ENCODE measurements at regions not wholly inside any gene's neighbourhood (a gene's known extent, or its start where the extent isn't known, plus 50 kb on each side); places are given as distances from the start of the nearest gene placed in this dataset.
A peak's percentile ranks its signal among the peaks of the same experiment; 100 is the strongest.
"Not testable (repeated sequence)": the region's sequence is repeated elsewhere in the genome, so short reads cannot be mapped to it uniquely, and the experiment has no call there.

DNA sequence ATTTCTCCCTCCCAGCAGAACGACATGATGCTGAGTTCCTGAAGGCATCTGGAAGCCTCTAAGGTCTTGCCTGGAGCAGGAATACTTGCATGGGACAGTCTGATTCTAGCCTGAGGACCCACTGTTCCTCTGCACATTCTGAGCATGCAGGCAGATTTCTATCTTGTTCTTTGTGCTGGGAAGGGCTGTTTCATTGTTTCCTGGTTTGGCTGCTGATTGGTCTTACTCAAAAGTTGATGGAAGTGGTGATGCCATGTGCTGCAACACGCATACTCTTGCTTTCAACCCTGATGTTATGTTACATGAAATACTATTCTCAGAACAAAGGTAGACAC lies 307.0 kb downstream of the GATA3 start:
- no peak for ATAC-seq (ENCODE audit: low read depth in 2 of 2)
- Histone ChIP-seq H3K27ac (ENCODE audit: insufficient read depth, low read length, poor library complexity, severe bottlenecking) (no peak overlapping the region), H3K4me3 (ENCODE audit: low read depth, low read length) (no peak overlapping the region), H3K4me1 (ENCODE audit: control insufficient read depth, insufficient read depth, low read length, poor library complexity, severe bottlenecking) (peaks cover 16% of the 10 kb centered on the region), H3K36me3 (ENCODE audit: control insufficient read depth, insufficient read depth, low read length) (no peaks in the 10 kb centered on the region), H3K9me3 (ENCODE audit: control insufficient read depth in 2 of 2, low read length in 2 of 2) (no peaks in the 10 kb centered on the region), H3K27me3 (ENCODE audit: control insufficient read depth, insufficient read depth, low read length) (no peaks in the 10 kb centered on the region)
- peaks cover 22 to 41% (median 26%) of the 10 kb centered on the region in 4 donors for H3K4me1 Mint-ChIP-seq
- H3K9me3 Mint-ChIP-seq = peaks cover 0 to 2% (median 0%) of the 10 kb centered on the region in 7 donors
- H3K4me3 Mint-ChIP-seq = no peak overlapping the region
- H3K36me3 Mint-ChIP-seq = no peaks in the 10 kb centered on the region
- no peak overlapping the region for H3K27ac Mint-ChIP-seq
- no peak for DNase-seq
- H3K27me3 Mint-ChIP-seq = no peaks in the 10 kb centered on the region

GRCh38 chr10:8365935-8366911 lies 311.7 kb downstream of the GATA3 start:
- Mint-ChIP-seq H3K27me3 (no peaks in the 10 kb centered on the region), H3K9me3 (peaks cover 0 to 2% (median 0%) of the 10 kb centered on the region in 7 donors), H3K4me1 (peaks cover 15 to 40% (median 28%) of the 10 kb centered on the region in 4 donors), H3K36me3 (no peaks in the 10 kb centered on the region), H3K4me3 (peak overlapping the region in 1 of 4 donors; percentile 17), H3K27ac (peak overlapping the region in 2 of 3 donors; percentile 12 to 81)
- Histone ChIP-seq H3K9me3 (ENCODE audit: control insufficient read depth in 2 of 2, low read length in 2 of 2) (no peaks in the 10 kb centered on the region), H3K4me3 (ENCODE audit: low read depth, low read length) (peak overlapping the region; percentile 3), H3K36me3 (ENCODE audit: control insufficient read depth, insufficient read depth, low read length) (no peaks in the 10 kb centered on the region), H3K27ac (ENCODE audit: insufficient read depth, low read length, poor library complexity, severe bottlenecking) (peak overlapping the region; percentile 59), H3K27me3 (ENCODE audit: control insufficient read depth, insufficient read depth, low read length) (no peaks in the 10 kb centered on the region), H3K4me1 (ENCODE audit: control insufficient read depth, insufficient read depth, low read length, poor library complexity, severe bottlenecking) (peaks cover 17% of the 10 kb centered on the region)
- DNase-seq (peak; percentile 11 to 40 (median 24)), ATAC-seq (ENCODE audit: low read depth in 2 of 2) (peak; percentile 56 to 61)

GRCh38 chr10:8367672-8368411 lies 313.4 kb downstream of the GATA3 start:
- H3K27me3 ChIP-seq (ENCODE audit: control insufficient read depth, insufficient read depth, low read length); H3K36me3 Mint-ChIP-seq; ATAC-seq (ENCODE audit: low read depth in 2 of 2); H3K9me3 Mint-ChIP-seq; H3K36me3 ChIP-seq (ENCODE audit: control insufficient read depth, insufficient read depth, low read length); DNase-seq; H3K27ac ChIP-seq (ENCODE audit: insufficient read depth, low read length, poor library complexity, severe bottlenecking); H3K27me3 Mint-ChIP-seq; H3K4me3 ChIP-seq (ENCODE audit: low read depth, low read length); H3K9me3 ChIP-seq (ENCODE audit: control insufficient read depth in 2 of 2, low read length in 2 of 2): not testable (repeated sequence)
- H3K4me1 Mint-ChIP-seq = peaks cover 15 to 39% (median 28%) of the 10 kb centered on the region in 4 donors
- peak overlapping the region in 1 of 4 donors; percentile 1 for H3K4me3 Mint-ChIP-seq
- H3K27ac Mint-ChIP-seq = peak overlapping the region in 2 of 3 donors; percentile 12 to 87
- peaks cover 17% of the 10 kb centered on the region for H3K4me1 ChIP-seq (ENCODE audit: control insufficient read depth, insufficient read depth, low read length, poor library complexity, severe bottlenecking)

- Histone ChIP-seq H3K9me3 (ENCODE audit: control insufficient read depth in 2 of 2, low read length in 2 of 2) (no peaks in the 10 kb centered on the region), H3K27ac (ENCODE audit: insufficient read depth, low read length, poor library complexity, severe bottlenecking) (no peak overlapping the region), H3K4me3 (ENCODE audit: low read depth, low read length) (no peak overlapping the region), H3K4me1 (ENCODE audit: control insufficient read depth, insufficient read depth, low read length, poor library complexity, severe bottlenecking) (peaks cover 12% of the 10 kb centered on the region), H3K27me3 (ENCODE audit: control insufficient read depth, insufficient read depth, low read length) (no peaks in the 10 kb centered on the region), H3K36me3 (ENCODE audit: control insufficient read depth, insufficient read depth, low read length) (no peaks in the 10 kb centered on the region)
- Mint-ChIP-seq H3K27ac (no peak overlapping the region), H3K27me3 (no peaks in the 10 kb centered on the region), H3K4me1 (peaks cover 7 to 26% (median 16%) of the 10 kb centered on the region in 4 donors), H3K4me3 (no peak overlapping the region), H3K36me3 (no peaks in the 10 kb centered on the region), H3K9me3 (peaks cover 0 to 2% (median 0%) of the 10 kb centered on the region in 7 donors)
- ATAC-seq (ENCODE audit: low read depth in 2 of 2) (no peak), DNase-seq (no peak)
Measured at GRCh38 chr10:8369666-8370065, 315.2 kb downstream of the GATA3 start.

DNA sequence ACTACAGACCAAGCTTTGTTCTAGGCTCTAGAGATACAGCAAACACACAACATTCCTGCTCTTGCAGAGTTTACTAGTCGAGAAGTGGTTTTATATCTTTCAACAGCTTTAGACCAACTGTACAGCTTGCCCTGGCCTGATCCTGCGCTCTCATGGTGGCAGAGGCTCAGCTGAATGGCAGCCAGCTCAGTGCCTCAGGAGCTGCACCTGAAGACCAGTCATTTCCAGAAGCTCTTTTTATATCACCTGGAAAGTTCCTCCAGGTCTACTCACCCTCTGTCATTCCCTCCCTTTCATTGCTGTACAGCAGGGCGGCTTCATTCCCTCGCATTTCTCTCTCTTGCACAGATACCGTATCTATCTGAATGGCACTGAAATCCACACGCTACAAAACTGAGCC lies 319.8 kb downstream of the GATA3 start:
- Mint-ChIP-seq H3K27me3 (no peaks in the 10 kb centered on the region), H3K9me3 (peaks cover 0 to 1% (median 0%) of the 10 kb centered on the region in 7 donors), H3K27ac (peak overlapping the region in 1 of 3 donors; percentile 16), H3K36me3 (no peaks in the 10 kb centered on the region), H3K4me1 (peaks cover 0 to 7% (median 0%) of the 10 kb centered on the region in 4 donors), H3K4me3 (no peak overlapping the region)
- Histone ChIP-seq H3K27me3 (ENCODE audit: control insufficient read depth, insufficient read depth, low read length) (no peaks in the 10 kb centered on the region), H3K27ac (ENCODE audit: insufficient read depth, low read length, poor library complexity, severe bottlenecking) (no peak overlapping the region), H3K4me3 (ENCODE audit: low read depth, low read length) (no peak overlapping the region), H3K36me3 (ENCODE audit: control insufficient read depth, insufficient read depth, low read length) (no peaks in the 10 kb centered on the region), H3K4me1 (ENCODE audit: control insufficient read depth, insufficient read depth, low read length, poor library complexity, severe bottlenecking) (no peaks in the 10 kb centered on the region), H3K9me3 (ENCODE audit: control insufficient read depth in 2 of 2, low read length in 2 of 2) (no peaks in the 10 kb centered on the region)
- ATAC-seq (ENCODE audit: low read depth in 2 of 2) = no peak
- no peak for DNase-seq

GRCh38 chr10:8375137-8375536 lies 320.6 kb downstream of the GATA3 start:
- Histone ChIP-seq H3K27ac (ENCODE audit: insufficient read depth, low read length, poor library complexity, severe bottlenecking) (no peak overlapping the region), H3K27me3 (ENCODE audit: control insufficient read depth, insufficient read depth, low read length) (no peaks in the 10 kb centered on the region), H3K9me3 (ENCODE audit: control insufficient read depth in 2 of 2, low read length in 2 of 2) (no peaks in the 10 kb centered on the region), H3K36me3 (ENCODE audit: control insufficient read depth, insufficient read depth, low read length) (no peaks in the 10 kb centered on the region), H3K4me3 (ENCODE audit: low read depth, low read length) (no peak overlapping the region), H3K4me1 (ENCODE audit: control insufficient read depth, insufficient read depth, low read length, poor library complexity, severe bottlenecking) (no peaks in the 10 kb centered on the region)
- Mint-ChIP-seq H3K27me3 (no peaks in the 10 kb centered on the region), H3K27ac (no peak overlapping the region), H3K9me3 (peaks cover 0 to 1% (median 0%) of the 10 kb centered on the region in 7 donors), H3K4me3 (no peak overlapping the region), H3K4me1 (peaks cover 0 to under 1% (median 0%) of the 10 kb centered on the region in 4 donors), H3K36me3 (no peaks in the 10 kb centered on the region)
- no peak for DNase-seq
- ATAC-seq (ENCODE audit: low read depth in 2 of 2) = no peak

DNA sequence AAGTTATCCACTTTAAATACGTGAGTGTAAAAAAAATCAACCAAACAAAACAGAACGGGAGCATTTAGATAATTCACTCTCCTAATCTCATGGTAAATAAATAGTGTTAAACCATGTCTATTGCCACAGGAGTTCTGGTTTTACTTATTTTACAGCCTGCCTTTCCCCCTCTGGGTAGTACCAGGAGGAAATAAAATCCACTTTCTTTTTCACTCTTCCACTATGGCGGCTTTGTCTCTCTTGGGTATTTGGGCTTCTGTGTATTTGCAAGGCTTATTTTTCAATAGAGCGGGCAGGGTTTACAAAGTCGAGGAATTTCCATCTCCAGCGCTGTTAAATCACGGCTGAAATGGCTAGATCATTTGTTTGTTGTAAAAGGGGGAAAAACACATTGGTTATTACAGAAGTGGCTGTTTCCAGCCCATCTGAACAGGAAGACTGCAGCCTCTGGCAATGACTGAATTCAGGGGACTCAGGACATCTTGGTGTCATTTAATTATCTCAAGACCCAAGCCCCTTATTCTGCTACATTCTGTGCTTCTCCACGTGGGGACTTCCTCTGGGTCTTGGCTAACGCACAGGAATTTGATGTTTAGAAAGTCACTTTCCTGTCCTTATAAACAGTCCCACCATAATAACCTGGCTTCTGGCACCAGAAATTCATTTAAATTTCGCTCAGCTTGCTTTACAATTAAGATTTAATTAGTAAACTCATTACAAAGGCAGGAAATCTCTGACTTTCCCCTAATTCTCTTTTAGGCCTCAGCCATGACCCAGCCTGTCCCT lies 323.9 kb downstream of the GATA3 start:
- no peaks in the 10 kb centered on the region for H3K4me1 ChIP-seq (ENCODE audit: control insufficient read depth, insufficient read depth, low read length, poor library complexity, severe bottlenecking)
- ATAC-seq (ENCODE audit: low read depth in 2 of 2) (no peak), DNase-seq (no peak)
- H3K27ac ChIP-seq (ENCODE audit: insufficient read depth, low read length, poor library complexity, severe bottlenecking) = no peak overlapping the region
- no peaks in the 10 kb centered on the region for H3K27me3 Mint-ChIP-seq
- H3K36me3 ChIP-seq (ENCODE audit: control insufficient read depth, insufficient read depth, low read length) = no peaks in the 10 kb centered on the region
- H3K9me3 ChIP-seq (ENCODE audit: control insufficient read depth in 2 of 2, low read length in 2 of 2) = no peaks in the 10 kb centered on the region
- no peak overlapping the region for H3K27ac Mint-ChIP-seq
- H3K4me1 Mint-ChIP-seq = no peaks in the 10 kb centered on the region
- H3K27me3 ChIP-seq (ENCODE audit: control insufficient read depth, insufficient read depth, low read length) = no peaks in the 10 kb centered on the region
- H3K36me3 Mint-ChIP-seq = no peaks in the 10 kb centered on the region
- H3K4me3 Mint-ChIP-seq = no peak overlapping the region
- no peaks in the 10 kb centered on the region for H3K9me3 Mint-ChIP-seq
- H3K4me3 ChIP-seq (ENCODE audit: low read depth, low read length) = no peak overlapping the region
